ENCODE measurements at regions not wholly inside any gene's neighbourhood (a gene's known extent, or its start where the extent isn't known, plus 50 kb on each side); places are given as distances from the start of the nearest gene placed in this dataset.

DNA sequence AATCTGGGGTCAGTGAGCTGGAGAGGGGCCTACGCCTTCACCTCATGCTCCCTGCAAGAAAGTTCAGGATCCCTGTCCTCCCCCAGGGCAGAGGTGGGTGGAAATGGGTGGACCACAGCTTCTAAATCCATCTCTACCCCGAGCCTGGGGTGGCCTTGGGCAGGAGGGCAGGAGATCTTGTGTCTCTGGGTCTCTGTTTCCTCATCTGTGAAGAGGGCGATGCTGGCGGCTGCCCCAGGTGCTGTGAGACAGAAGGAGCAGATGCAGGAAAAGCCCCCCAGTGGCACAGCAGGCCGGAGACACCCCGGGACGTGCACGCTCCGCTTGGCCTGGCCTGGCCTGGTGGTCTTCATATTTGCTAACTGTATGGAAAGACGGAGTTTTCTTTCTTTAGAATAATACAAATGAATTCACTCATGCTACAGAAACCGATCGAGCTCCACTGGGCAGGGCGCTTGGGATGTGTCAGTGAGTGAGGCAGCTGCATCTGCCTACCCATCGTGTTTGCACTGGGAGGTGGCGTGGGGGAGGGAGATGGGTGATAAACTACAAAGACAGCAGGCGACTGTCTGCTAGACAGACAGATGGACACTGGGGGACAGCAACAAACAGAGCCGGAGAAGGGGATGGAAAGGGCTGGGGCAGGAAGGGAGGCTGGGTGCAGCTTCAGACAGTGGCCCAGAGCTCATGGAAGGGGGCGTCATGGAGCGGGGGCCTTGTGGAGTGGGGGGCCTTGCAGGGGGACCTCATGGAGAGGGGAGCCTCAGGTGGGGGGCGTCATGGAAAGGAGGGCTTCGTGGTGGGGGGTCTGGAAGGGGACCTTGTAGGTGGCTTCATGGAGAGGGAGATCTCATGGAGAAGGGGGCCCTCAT is 136.2 kb downstream of the CPZ start:
- H3K9me3 ChIP-seq (ENCODE audit: insufficient read depth in 2 of 2, low read depth in 1 of 2, low read length in 1 of 2), result peaks cover under 1 to 9% of the 10 kb centered on the region in 2 experiments; a peak in 2 of 4 replicates
- TF ChIP-seq SP1 (IDR thresholded peaks at IDR 0.05; ENCODE audit: low read depth, low read length), result no peak
- no peak for TF ChIP-seq KDM1A (IDR thresholded peaks at IDR 0.05; ENCODE audit: borderline replicate concordance, low read length)
- no peak for TF ChIP-seq EGR1 (IDR thresholded peaks at IDR 0.05; ENCODE audit: borderline replicate concordance, low read depth, low read length)
- no peak for FAIRE-seq
- no peak overlapping the region for H3K56ac ChIP-seq (replicated peaks; ENCODE audit: insufficient read length, low read depth, low read length)
- no peak overlapping the region for H4K5ac ChIP-seq (ENCODE audit: insufficient read length, low read depth, low read length)
- H3K36me3 ChIP-seq (ENCODE audit: control insufficient read depth in 2 of 4, insufficient read depth in 4 of 4, low read length in 3 of 4), result no peaks in the 10 kb centered on the region
- peaks cover 0 to 3% (median 0%) of the 10 kb centered on the region in 4 experiments; a peak in 4 of 7 replicates for H3K4me1 ChIP-seq (replicated peaks in 1 of 4; ENCODE audit: control insufficient read depth in 3 of 4, insufficient read depth in 4 of 4, low read length in 3 of 4)
- no peak overlapping the region for H2BK12ac ChIP-seq (ENCODE audit: low read depth, low read length)
- no peak overlapping the region for H2AK5ac ChIP-seq (ENCODE audit: low read depth, low read length)
- CTCF ChIA-PET (ENCODE audit: partially characterized antibody), result interaction anchor here (0.7 to 2.0 kb wide), 3 partner anchors 9 to 189 kb away, joined by 3 to 8 read pairs (median 3); no protein-coding TSS in a partner anchor
- no peak overlapping the region for H3K27ac ChIP-seq (ENCODE audit: low read depth, low read length)
- H3K9ac ChIP-seq (replicated peaks in 1 of 4; ENCODE audit: extremely low read depth in 1 of 4, low read depth in 3 of 4, low read length in 3 of 4), result no peak overlapping the region
- H3K4me2 ChIP-seq (ENCODE audit: insufficient read depth in 1 of 2, low read depth in 2 of 2, low read length in 2 of 2), result no peak overlapping the region
- H4K91ac ChIP-seq (replicated peaks; ENCODE audit: insufficient read length, low read length), result no peak overlapping the region
- no peak overlapping the region for H2BK20ac ChIP-seq (ENCODE audit: low read length)
- no peak overlapping the region for H2BK120ac ChIP-seq (replicated peaks; ENCODE audit: low read depth, low read length)
- no peaks in the 10 kb centered on the region for H3K79me2 ChIP-seq (ENCODE audit: control insufficient read depth in 1 of 2, insufficient read depth in 2 of 2, low read length in 2 of 2)
- H4K8ac ChIP-seq (ENCODE audit: extremely low read depth, insufficient read depth, low read length), result no peak overlapping the region
- POLR2A ChIA-PET (ENCODE audit: partially characterized antibody), result no interaction called here
- H3K79me1 ChIP-seq (ENCODE audit: low read depth, low read length), result no peaks in the 10 kb centered on the region
- 96% methylated on average over 14 of the region's 21 CpGs; no CpG with 5 or more reads in 1 of the 2 experiments for WGBS, 2 experiments (ENCODE audit: extremely low coverage in 1 of 2, insufficient coverage in 1 of 2, insufficient read length in 1 of 2, insufficient replicate concordance in 2 of 2, low coverage in 1 of 2, low lambda C conversion rate in 2 of 2, missing lambda C conversion rate in 1 of 2)
- H2BK5ac ChIP-seq (ENCODE audit: low read depth, low read length), result no peak overlapping the region
- H2BK15ac ChIP-seq (ENCODE audit: low read length), result no peak overlapping the region
- DNase-seq (ENCODE audit: low read depth in 1 of 2, low spot score in 2 of 2), result no peak
- H3K23me2 ChIP-seq (ENCODE audit: low read depth, low read length), result no peaks in the 10 kb centered on the region
- no peaks in the 10 kb centered on the region for H4K20me1 ChIP-seq (replicated peaks in 1 of 2; ENCODE audit: control insufficient read depth in 1 of 2, insufficient read depth in 2 of 2, low read length in 2 of 2)
- no peak overlapping the region for H2AFZ ChIP-seq (ENCODE audit: low read length)
- H3K4me3 ChIP-seq (ENCODE audit: extremely low read depth in 1 of 4, insufficient read depth in 2 of 4, low read depth in 3 of 4, low read length in 4 of 4), result no peak overlapping the region
- no peaks in the 10 kb centered on the region for H3K27me3 ChIP-seq (replicated peaks in 1 of 4; ENCODE audit: control insufficient read depth in 3 of 4, extremely low read depth in 1 of 4, insufficient read depth in 3 of 4, low read length in 3 of 4)
- no peak overlapping the region for H3K4ac ChIP-seq (replicated peaks; ENCODE audit: insufficient read length, low read depth, low read length)
- no peak overlapping the region for H3K18ac ChIP-seq (ENCODE audit: extremely low read depth, low read length)
- no peak overlapping the region for H3K23ac ChIP-seq (ENCODE audit: insufficient read length)
- H3K14ac ChIP-seq (ENCODE audit: insufficient read length), result no peak overlapping the region

Measured in H1 (cell line).